ENCODE measurements at regions not wholly inside any gene's neighbourhood (a gene's known extent, or its start where the extent isn't known, plus 50 kb on each side); places are given as distances from the start of the nearest gene placed in this dataset.

DNA sequence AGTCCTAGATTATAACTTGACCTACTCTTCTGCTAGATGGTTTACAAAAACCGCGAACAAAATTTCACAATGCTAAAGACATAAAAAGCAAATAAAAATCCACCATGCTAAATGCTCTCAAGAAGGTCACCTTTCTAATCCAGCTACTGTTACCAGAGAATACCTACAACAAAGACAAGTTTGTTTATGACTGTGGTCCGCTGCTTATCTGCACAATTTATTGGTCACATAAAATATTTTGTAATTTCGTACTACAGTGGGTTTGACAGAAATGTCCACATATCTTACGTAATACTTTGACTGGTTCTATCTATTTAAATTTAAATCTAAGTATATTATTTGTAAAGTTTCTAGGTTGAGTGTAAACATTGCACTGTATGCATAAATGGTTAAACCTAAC is 257.6 kb upstream of the ZNF608 start:
- TF ChIP-seq, protein P1, sequence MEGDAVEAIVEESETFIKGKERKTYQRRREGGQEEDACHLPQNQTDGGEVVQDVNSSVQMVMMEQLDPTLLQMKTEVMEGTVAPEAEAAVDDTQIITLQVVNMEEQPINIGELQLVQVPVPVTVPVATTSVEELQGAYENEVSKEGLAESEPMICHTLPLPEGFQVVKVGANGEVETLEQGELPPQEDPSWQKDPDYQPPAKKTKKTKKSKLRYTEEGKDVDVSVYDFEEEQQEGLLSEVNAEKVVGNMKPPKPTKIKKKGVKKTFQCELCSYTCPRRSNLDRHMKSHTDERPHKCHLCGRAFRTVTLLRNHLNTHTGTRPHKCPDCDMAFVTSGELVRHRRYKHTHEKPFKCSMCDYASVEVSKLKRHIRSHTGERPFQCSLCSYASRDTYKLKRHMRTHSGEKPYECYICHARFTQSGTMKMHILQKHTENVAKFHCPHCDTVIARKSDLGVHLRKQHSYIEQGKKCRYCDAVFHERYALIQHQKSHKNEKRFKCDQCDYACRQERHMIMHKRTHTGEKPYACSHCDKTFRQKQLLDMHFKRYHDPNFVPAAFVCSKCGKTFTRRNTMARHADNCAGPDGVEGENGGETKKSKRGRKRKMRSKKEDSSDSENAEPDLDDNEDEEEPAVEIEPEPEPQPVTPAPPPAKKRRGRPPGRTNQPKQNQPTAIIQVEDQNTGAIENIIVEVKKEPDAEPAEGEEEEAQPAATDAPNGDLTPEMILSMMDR (IDR thresholded peaks at IDR 0.05): no peak
- TF ChIP-seq, protein P2, sequence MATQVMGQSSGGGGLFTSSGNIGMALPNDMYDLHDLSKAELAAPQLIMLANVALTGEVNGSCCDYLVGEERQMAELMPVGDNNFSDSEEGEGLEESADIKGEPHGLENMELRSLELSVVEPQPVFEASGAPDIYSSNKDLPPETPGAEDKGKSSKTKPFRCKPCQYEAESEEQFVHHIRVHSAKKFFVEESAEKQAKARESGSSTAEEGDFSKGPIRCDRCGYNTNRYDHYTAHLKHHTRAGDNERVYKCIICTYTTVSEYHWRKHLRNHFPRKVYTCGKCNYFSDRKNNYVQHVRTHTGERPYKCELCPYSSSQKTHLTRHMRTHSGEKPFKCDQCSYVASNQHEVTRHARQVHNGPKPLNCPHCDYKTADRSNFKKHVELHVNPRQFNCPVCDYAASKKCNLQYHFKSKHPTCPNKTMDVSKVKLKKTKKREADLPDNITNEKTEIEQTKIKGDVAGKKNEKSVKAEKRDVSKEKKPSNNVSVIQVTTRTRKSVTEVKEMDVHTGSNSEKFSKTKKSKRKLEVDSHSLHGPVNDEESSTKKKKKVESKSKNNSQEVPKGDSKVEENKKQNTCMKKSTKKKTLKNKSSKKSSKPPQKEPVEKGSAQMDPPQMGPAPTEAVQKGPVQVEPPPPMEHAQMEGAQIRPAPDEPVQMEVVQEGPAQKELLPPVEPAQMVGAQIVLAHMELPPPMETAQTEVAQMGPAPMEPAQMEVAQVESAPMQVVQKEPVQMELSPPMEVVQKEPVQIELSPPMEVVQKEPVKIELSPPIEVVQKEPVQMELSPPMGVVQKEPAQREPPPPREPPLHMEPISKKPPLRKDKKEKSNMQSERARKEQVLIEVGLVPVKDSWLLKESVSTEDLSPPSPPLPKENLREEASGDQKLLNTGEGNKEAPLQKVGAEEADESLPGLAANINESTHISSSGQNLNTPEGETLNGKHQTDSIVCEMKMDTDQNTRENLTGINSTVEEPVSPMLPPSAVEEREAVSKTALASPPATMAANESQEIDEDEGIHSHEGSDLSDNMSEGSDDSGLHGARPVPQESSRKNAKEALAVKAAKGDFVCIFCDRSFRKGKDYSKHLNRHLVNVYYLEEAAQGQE (IDR thresholded peaks at IDR 0.05; ENCODE audit: insufficient read depth in 1 of 2, low read depth in 2 of 2, low read length in 1 of 2): no peak
- no peak for TF ChIP-seq POLR2AphosphoS5 (IDR thresholded peaks at IDR 0.05; ENCODE audit: low read depth, low read length)
